ENCODE measurements at regions not wholly inside any gene's neighbourhood (a gene's known extent, or its start where the extent isn't known, plus 50 kb on each side); places are given as distances from the start of the nearest gene placed in this dataset.

DNA sequence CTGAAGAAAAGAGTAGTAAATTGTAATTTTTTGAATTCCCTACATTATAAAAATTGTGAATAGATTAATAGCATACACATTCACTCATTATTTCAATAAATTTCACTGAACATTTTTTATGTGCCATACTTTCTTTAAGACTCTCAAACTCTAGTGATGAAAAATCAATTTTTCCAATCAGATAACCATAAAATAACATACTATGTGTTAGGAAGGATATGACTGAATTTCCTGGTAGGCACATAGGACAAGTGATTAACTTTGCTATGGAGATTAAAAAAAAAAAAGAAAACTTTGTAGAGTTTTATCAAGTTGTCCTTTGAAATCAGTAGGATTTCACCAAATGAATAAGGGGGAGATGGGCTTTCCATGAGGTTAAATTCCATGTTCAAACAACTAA lies 1597.3 kb upstream of the LRRTM3 start:
- no peak for DNase-seq
- Histone ChIP-seq H3K4me1 (ENCODE audit: insufficient read depth) (no peaks in the 10 kb centered on the region), H3K27ac (no peak overlapping the region), H3K27me3 (no peaks in the 10 kb centered on the region), H3K4me3 (no peak overlapping the region), H3K36me3 (no peaks in the 10 kb centered on the region), H3K9me3 (no peaks in the 10 kb centered on the region)
- TF ChIP-seq, protein P1, sequence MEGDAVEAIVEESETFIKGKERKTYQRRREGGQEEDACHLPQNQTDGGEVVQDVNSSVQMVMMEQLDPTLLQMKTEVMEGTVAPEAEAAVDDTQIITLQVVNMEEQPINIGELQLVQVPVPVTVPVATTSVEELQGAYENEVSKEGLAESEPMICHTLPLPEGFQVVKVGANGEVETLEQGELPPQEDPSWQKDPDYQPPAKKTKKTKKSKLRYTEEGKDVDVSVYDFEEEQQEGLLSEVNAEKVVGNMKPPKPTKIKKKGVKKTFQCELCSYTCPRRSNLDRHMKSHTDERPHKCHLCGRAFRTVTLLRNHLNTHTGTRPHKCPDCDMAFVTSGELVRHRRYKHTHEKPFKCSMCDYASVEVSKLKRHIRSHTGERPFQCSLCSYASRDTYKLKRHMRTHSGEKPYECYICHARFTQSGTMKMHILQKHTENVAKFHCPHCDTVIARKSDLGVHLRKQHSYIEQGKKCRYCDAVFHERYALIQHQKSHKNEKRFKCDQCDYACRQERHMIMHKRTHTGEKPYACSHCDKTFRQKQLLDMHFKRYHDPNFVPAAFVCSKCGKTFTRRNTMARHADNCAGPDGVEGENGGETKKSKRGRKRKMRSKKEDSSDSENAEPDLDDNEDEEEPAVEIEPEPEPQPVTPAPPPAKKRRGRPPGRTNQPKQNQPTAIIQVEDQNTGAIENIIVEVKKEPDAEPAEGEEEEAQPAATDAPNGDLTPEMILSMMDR (IDR thresholded peaks at IDR 0.05) = no peak
- no peak for TF ChIP-seq EP300 (IDR thresholded peaks at IDR 0.05)
- TF ChIP-seq POLR2A (IDR thresholded peaks at IDR 0.05) = no peak
- intact Hi-C loops (cut with DNase I) = no loop called here

DNA sequence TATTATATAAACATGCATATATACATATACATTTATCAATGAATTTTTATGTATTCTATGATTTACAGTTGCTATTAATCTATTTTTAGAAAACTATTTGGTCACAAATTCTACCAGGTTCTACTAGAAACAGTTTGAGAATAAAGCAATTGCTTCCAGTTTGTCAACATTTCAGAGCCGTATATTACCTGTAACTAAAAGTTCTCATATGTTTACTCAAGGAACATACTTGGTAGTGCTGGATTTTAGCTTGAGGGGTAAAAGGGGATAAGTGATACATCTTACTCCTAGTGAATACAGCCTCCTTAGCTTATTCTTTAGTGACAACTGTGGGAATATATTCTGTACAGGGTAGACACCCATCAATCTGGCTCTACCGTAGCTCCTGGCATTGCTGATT lies 1590.5 kb upstream of the LRRTM3 start:
- no peak for DNase-seq
- intact Hi-C loops (cut with DNase I) = no loop called here
- TF ChIP-seq, protein P1 (IDR thresholded peaks at IDR 0.05) = no peak
- TF ChIP-seq POLR2A (IDR thresholded peaks at IDR 0.05) = no peak
- no peak for TF ChIP-seq EP300 (IDR thresholded peaks at IDR 0.05)
- Histone ChIP-seq H3K27ac (no peak overlapping the region), H3K36me3 (no peaks in the 10 kb centered on the region), H3K27me3 (no peaks in the 10 kb centered on the region), H3K4me1 (ENCODE audit: insufficient read depth) (no peaks in the 10 kb centered on the region), H3K9me3 (no peaks in the 10 kb centered on the region), H3K4me3 (no peak overlapping the region)
- WGBS, 3 donors = 68 to 87% (median 85%) methylated on average over 2 of the region's 2 CpGs

DNA sequence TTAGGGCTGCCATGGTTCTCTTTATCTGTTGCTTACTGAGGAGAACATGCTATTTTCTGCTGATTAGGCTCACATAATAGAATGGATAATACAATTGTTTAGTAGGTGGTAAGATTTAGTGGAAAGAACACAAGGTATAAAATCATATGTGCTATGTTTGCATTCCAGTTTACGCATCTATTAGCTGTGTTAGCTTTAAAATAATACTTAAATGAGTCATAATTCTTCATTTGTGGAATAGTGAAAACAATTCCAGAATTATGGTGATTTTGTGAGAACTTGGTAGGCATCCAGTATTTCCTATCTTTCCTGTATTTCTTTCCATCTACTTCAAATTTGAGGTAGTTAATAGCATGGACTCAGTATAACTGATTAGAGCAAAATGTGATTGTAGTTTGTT lies 1585.5 kb upstream of the LRRTM3 start:
- no peaks in the 10 kb centered on the region for H3K36me3 ChIP-seq
- DNase-seq = no peak
- WGBS, 3 donors = 53 to 69% (median 67%) methylated on average over 1 of the region's 1 CpG
- H3K4me3 ChIP-seq = no peak overlapping the region
- H3K27me3 ChIP-seq = no peaks in the 10 kb centered on the region
- no peak overlapping the region for H3K27ac ChIP-seq
- no peaks in the 10 kb centered on the region for H3K4me1 ChIP-seq (ENCODE audit: insufficient read depth)
- TF ChIP-seq EP300 (IDR thresholded peaks at IDR 0.05) (no peak), POLR2A (IDR thresholded peaks at IDR 0.05) (no peak)
- TF ChIP-seq, protein P1 (IDR thresholded peaks at IDR 0.05) = no peak
- intact Hi-C loops (cut with DNase I) = no loop called here
- H3K9me3 ChIP-seq = no peaks in the 10 kb centered on the region

DNA sequence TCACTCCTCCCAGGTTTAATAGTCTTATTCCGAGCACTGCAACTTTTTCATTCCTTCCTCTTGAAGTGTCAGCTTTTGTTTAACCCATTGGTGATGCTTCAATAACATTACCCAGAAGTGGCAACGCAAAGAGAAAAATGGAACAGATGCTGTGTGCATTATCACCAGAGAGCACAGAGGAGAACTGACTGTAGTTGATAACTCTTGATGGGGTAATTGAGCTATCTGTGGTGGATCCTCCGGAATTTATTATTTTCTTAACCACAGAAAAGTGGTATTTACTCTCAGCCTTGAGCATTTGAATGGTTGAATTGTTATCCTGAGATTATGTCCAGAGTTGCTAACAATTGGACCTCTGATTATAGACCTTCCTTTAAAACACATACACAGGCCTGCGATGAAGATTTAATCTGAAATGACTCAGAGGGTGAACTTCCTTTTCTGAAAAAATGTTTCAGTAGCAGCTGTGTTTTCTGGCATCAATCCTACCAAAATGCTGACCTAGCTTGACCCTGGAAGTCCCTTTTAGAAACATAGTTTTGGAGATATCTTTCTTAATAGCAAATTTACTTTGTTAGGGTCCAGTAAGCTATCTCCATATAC lies 1584.4 kb upstream of the LRRTM3 start:
- no peak for DNase-seq
- Histone ChIP-seq H3K36me3 (no peaks in the 10 kb centered on the region), H3K27ac (no peak overlapping the region), H3K4me1 (ENCODE audit: insufficient read depth) (no peaks in the 10 kb centered on the region), H3K9me3 (no peaks in the 10 kb centered on the region), H3K27me3 (no peaks in the 10 kb centered on the region), H3K4me3 (no peak overlapping the region)
- TF ChIP-seq EP300 (IDR thresholded peaks at IDR 0.05) (no peak), POLR2A (IDR thresholded peaks at IDR 0.05) (no peak)
- TF ChIP-seq, protein P1 (IDR thresholded peaks at IDR 0.05) = no peak
- WGBS, 3 donors = 32 to 35% (median 34%) methylated on average over 4 of the region's 4 CpGs
- intact Hi-C loops (cut with DNase I) = no loop called here
